ENCODE measurements at regions not wholly inside any gene's neighbourhood (a gene's known extent, or its start where the extent isn't known, plus 50 kb on each side); places are given as distances from the start of the nearest gene placed in this dataset.

GRCh38 chr15:36265422-36265821 lies 314.0 kb upstream of the CDIN1 start:
- no peak for TF ChIP-seq CTCF (conservative IDR thresholded peaks at IDR 0.05; ENCODE audit: low read depth, low read length)
- no peak for TF ChIP-seq POLR2A (IDR thresholded peaks at IDR 0.05; ENCODE audit: low read depth, low read length)
- peak; percentile 26; the same call in 1 of the 2 replicates for TF ChIP-seq CEBPB (IDR thresholded peaks at IDR 0.05; ENCODE audit: low read depth, low read length)
- TF ChIP-seq RCOR1 (IDR thresholded peaks at IDR 0.05; ENCODE audit: insufficient replicate concordance, low read length), result no peak
- TF ChIP-seq SMC3 (IDR thresholded peaks at IDR 0.05; ENCODE audit: low read depth, low read length), result no peak

Data from IMR-90 (cell line).